WTC11 (cell line): ENCODE measurements at regions not wholly inside any gene's neighbourhood (a gene's known extent, or its start where the extent isn't known, plus 50 kb on each side); places are given as distances from the start of the nearest gene placed in this dataset.

Experiments used
- ATAC-seq: fragments of 200-7000 bp; cut with Tn5 transposase; 2 replicates; pipeline ENCODE4 v1.10.0; 2021; ENCODE audit warnings: mild to moderate bottlenecking, moderate library complexity
- CTCF ChIA-PET: fragments of 300-600 bp; sonication (Branson Sonifier 250); formaldehyde crosslinking; loops from one replicate; lab custom pipeline; 2021; ENCODE audit warnings: antibody characterized with exemption; lab: Charles Lee
- POLR2A ChIA-PET: fragments of 350-600 bp; sonication (Branson Sonifier 250); formaldehyde crosslinking; loops from one replicate; lab custom pipeline; 2021; ENCODE audit warnings: antibody characterized with exemption; lab: Charles Lee
- DNase-seq: peaks from one replicate; pipeline ENCODE4 v3.0.0; 2021; ENCODE audit warnings: low spot score
- H3K27ac Mint-ChIP-seq: 2 replicates; pipeline ENCODE4 v1.8.0; 2021; ENCODE audit warnings: mixed read lengths
- H3K27me3 Mint-ChIP-seq: 2 replicates; pipeline ENCODE4 v1.8.0; 2021; ENCODE audit warnings: low read depth, mild to moderate bottlenecking, moderate library complexity, mixed read lengths
- H3K36me3 Mint-ChIP-seq: 2 replicates; pipeline ENCODE4 v1.8.0; 2021; ENCODE audit warnings: mixed read lengths
- H3K4me1 Mint-ChIP-seq: 2 replicates; pipeline ENCODE4 v1.8.0; 2022; ENCODE audit warnings: mixed read lengths
- H3K4me3 Mint-ChIP-seq: 2 replicates; pipeline ENCODE4 v1.8.0; 2021; ENCODE audit warnings: mild to moderate bottlenecking, moderate library complexity, mixed read lengths
- H3K9me3 Mint-ChIP-seq: 2 replicates; pipeline ENCODE4 v1.8.0; 2021; ENCODE audit warnings: mixed read lengths
- AFF4 ChIP-seq: sonication (generic); formaldehyde crosslinking; IDR thresholded peaks from 2 replicates; pipeline ENCODE4 v1.8.1; 2023; ENCODE audit warnings: mild to moderate bottlenecking, missing genetic modification reagents, borderline replicate concordance
- ARID4B ChIP-seq: sonication (generic); formaldehyde crosslinking; IDR thresholded peaks from 2 replicates; pipeline ENCODE4 v1.8.0; 2023; ENCODE audit warnings: missing genetic modification reagents, mild to moderate bottlenecking, borderline replicate concordance
- CBFB ChIP-seq: sonication (generic); formaldehyde crosslinking; IDR thresholded peaks from 2 replicates; pipeline ENCODE4 v1.8.1; 2022; ENCODE audit warnings: mild to moderate bottlenecking, low read depth, missing genetic modification reagents
- E2F1 ChIP-seq: sonication (generic); formaldehyde crosslinking; IDR thresholded peaks from 2 replicates; pipeline ENCODE4 v1.8.0; 2022; ENCODE audit warnings: mild to moderate bottlenecking, missing genetic modification reagents
- E2F5 ChIP-seq: sonication (generic); formaldehyde crosslinking; IDR thresholded peaks from 2 replicates; pipeline ENCODE4 v1.8.1; 2022; ENCODE audit warnings: mild to moderate bottlenecking, moderate library complexity, missing genetic modification reagents
- GTF2I ChIP-seq: fragments of 250-450 bp; sonication (Bioruptor Pico); conservative IDR thresholded peaks from 2 replicates; pipeline ENCODE4 v1.4.0; 2021; ENCODE audit warnings: mild to moderate bottlenecking
- MXD4 ChIP-seq: fragments of 250-450 bp; sonication (Bioruptor Pico); IDR thresholded peaks from 2 replicates; pipeline ENCODE4 v1.8.0; 2021; ENCODE audit warnings: mild to moderate bottlenecking, moderate library complexity, borderline replicate concordance
- NFE2L1 ChIP-seq: sonication (generic); formaldehyde crosslinking; IDR thresholded peaks from 2 replicates; pipeline ENCODE4 v1.8.1; 2023; ENCODE audit warnings: missing genetic modification reagents
- NR3C1 ChIP-seq: sonication (generic); formaldehyde crosslinking; conservative IDR thresholded peaks from 2 replicates; pipeline ENCODE4 v1.8.1; 2023; ENCODE audit warnings: low read depth, mild to moderate bottlenecking, missing genetic modification reagents
- SMAD3 ChIP-seq: sonication (generic); formaldehyde crosslinking; IDR thresholded peaks from 2 replicates; pipeline ENCODE4 v1.8.0; 2022; ENCODE audit warnings: missing genetic modification reagents, mild to moderate bottlenecking, borderline replicate concordance
- TEAD1 ChIP-seq: sonication (generic); formaldehyde crosslinking; IDR thresholded peaks from 2 replicates; pipeline ENCODE4 v1.8.0; 2022; ENCODE audit warnings: mild to moderate bottlenecking, missing genetic modification reagents
- TEAD4 ChIP-seq: sonication (generic); formaldehyde crosslinking; IDR thresholded peaks from 2 replicates; pipeline ENCODE4 v1.8.0; 2022; ENCODE audit warnings: mild to moderate bottlenecking, missing genetic modification reagents
- ZBTB43 ChIP-seq: sonication (generic); formaldehyde crosslinking; IDR thresholded peaks from 2 replicates; pipeline ENCODE4 v1.8.1; 2023; ENCODE audit warnings: mild to moderate bottlenecking, missing genetic modification reagents
- ZMAT4 ChIP-seq: fragments of 250-450 bp; sonication (Bioruptor Pico); IDR thresholded peaks from 2 replicates; pipeline ENCODE4 v1.9.0; 2021; ENCODE audit warnings: mild to moderate bottlenecking
- ZNF121 ChIP-seq: sonication (generic); formaldehyde crosslinking; IDR thresholded peaks from 2 replicates; pipeline ENCODE4 v1.8.0; 2023; ENCODE audit warnings: missing genetic modification reagents
- ZNF232 ChIP-seq: sonication (generic); formaldehyde crosslinking; IDR thresholded peaks from 2 replicates; pipeline ENCODE4 v1.8.0; 2022; ENCODE audit warnings: mild to moderate bottlenecking, missing genetic modification reagents
- ZNF281 ChIP-seq: sonication (generic); formaldehyde crosslinking; IDR thresholded peaks from 2 replicates; pipeline ENCODE4 v1.8.0; 2023; ENCODE audit warnings: mild to moderate bottlenecking, missing genetic modification reagents
- ZNF423 ChIP-seq: fragments of 250-450 bp; sonication (Bioruptor Pico); IDR thresholded peaks from 2 replicates; pipeline ENCODE4 v2.1.2; 2022; ENCODE audit warnings: mild to moderate bottlenecking, moderate library complexity

- CTCF ChIA-PET, result interaction anchor here (0.7 kb wide), 1 partner anchor 365 kb away, joined by 3 read pairs; no protein-coding TSS in a partner anchor
- Mint-ChIP-seq H3K27me3 (no peaks in the 10 kb centered on the region; the same call in 1 of the 2 replicates), H3K4me1 (no peaks in the 10 kb centered on the region), H3K36me3 (no peaks in the 10 kb centered on the region), H3K27ac (no peak overlapping the region), H3K9me3 (peaks cover 6% of the 10 kb centered on the region; the same call in 1 of the 2 replicates), H3K4me3 (no peak overlapping the region)
- TF ChIP-seq E2F5 (CRISPR knock-in tag), result no peak
- TF ChIP-seq TEAD1 (CRISPR knock-in tag), result no peak
- TF ChIP-seq ZNF121 (CRISPR knock-in tag), result no peak
- no peak for TF ChIP-seq NR3C1 (CRISPR knock-in tag)
- no peak for TF ChIP-seq SMAD3
- no peak for ATAC-seq
- POLR2A ChIA-PET, result no interaction called here
- DNase-seq, result no peak
These were observed 91.5 kb downstream of the RPL22L1 start for GRCh38 chr3:170778240-170779217.

GRCh38 chr3:170777564-170777926 is 92.5 kb downstream of the RPL22L1 start:
- Mint-ChIP-seq H3K9me3 (peaks cover 6% of the 10 kb centered on the region; the same call in 1 of the 2 replicates), H3K27me3 (no peaks in the 10 kb centered on the region; the same call in 1 of the 2 replicates), H3K4me1 (no peaks in the 10 kb centered on the region), H3K36me3 (no peaks in the 10 kb centered on the region), H3K4me3 (no peak overlapping the region), H3K27ac (no peak overlapping the region)
- POLR2A ChIA-PET, result no interaction called here
- CTCF ChIA-PET, result no interaction called here
- no peak for DNase-seq
- ATAC-seq, result no peak
- TF ChIP-seq ARID4B (CRISPR knock-in tag) (no peak), ZNF423 (no peak), CBFB (CRISPR knock-in tag) (no peak), TEAD4 (CRISPR knock-in tag) (no peak), ZMAT4 (no peak), E2F1 (CRISPR knock-in tag) (no peak), MXD4 (CRISPR knock-in tag) (no peak), ZBTB43 (CRISPR knock-in tag) (no peak), ZNF281 (CRISPR knock-in tag) (no peak), TEAD1 (CRISPR knock-in tag) (no peak), NFE2L1 (CRISPR knock-in tag) (no peak), ZNF232 (no peak), GTF2I (CRISPR knock-in tag) (no peak), AFF4 (CRISPR knock-in tag) (no peak)
